SK-N-SH (cell line): ENCODE measurements at regions not wholly inside any gene's neighbourhood (a gene's known extent, or its start where the extent isn't known, plus 50 kb on each side); places are given as distances from the start of the nearest gene placed in this dataset.

ENCODE experiments used
- CTCF ChIP-seq: fragments of 200-600 bp; sonication (generic); IDR thresholded peaks from 2 replicates; pipeline ENCODE4 v1.6.1; 2017; ENCODE audit warnings: antibody characterized with exemption, mild to moderate bottlenecking, moderate library complexity
- EP300 ChIP-seq, 2 experiments: IDR thresholded peaks; 2 replicates each; pipeline versions ENCODE4 v1.4.0 to v1.6.1; 2012; ENCODE audit warnings: borderline replicate concordance in 1 of 2, low read depth in 1 of 2, low read length in 1 of 2
- EZH2phosphoT487 ChIP-seq: fragments of 200-600 bp; sonication (generic); IDR thresholded peaks from 2 replicates; pipeline ENCODE4 v1.6.1; 2017; ENCODE audit warnings: low read depth, mixed run types, mild to moderate bottlenecking, antibody characterized with exemption, moderate library complexity, borderline replicate concordance
- FOXJ3 ChIP-seq: sonication (generic); formaldehyde crosslinking; IDR thresholded peaks from 2 replicates; pipeline ENCODE4 v1.5.1; 2020; ENCODE audit warnings: mild to moderate bottlenecking, missing genetic modification reagents
- FOXM1 ChIP-seq: IDR thresholded peaks from 2 replicates; pipeline ENCODE4 v1.4.0; 2012; ENCODE audit warnings: low read depth, mild to moderate bottlenecking
- MAX ChIP-seq: IDR thresholded peaks from 2 replicates; pipeline ENCODE4 v1.4.0; 2012; ENCODE audit warnings: low read depth
- PBX3 ChIP-seq: IDR thresholded peaks from 2 replicates; pipeline ENCODE4; 2012
- POLR2AphosphoS5 ChIP-seq: IDR thresholded peaks from 2 replicates; pipeline ENCODE4 v1.6.1; 2012; ENCODE audit warnings: low read depth, low read length
- SMC3 ChIP-seq: IDR thresholded peaks from 2 replicates; pipeline ENCODE4 v1.6.1; 2012; ENCODE audit warnings: low read depth, low read length, improper control_type of control experiment
- TEAD4 ChIP-seq: IDR thresholded peaks from 2 replicates; pipeline ENCODE4 v1.4.0; 2012; ENCODE audit warnings: mild to moderate bottlenecking, borderline replicate concordance; ENCODE audit not compliant: insufficient read depth
- USF1 ChIP-seq: IDR thresholded peaks from 2 replicates; pipeline ENCODE4 v1.4.0; 2012; ENCODE audit warnings: low read depth, borderline replicate concordance
- YY1 ChIP-seq: IDR thresholded peaks from 2 replicates; pipeline ENCODE4 v1.4.0; 2012; ENCODE audit warnings: low read depth, mild to moderate bottlenecking

GRCh38 chr2:182585430-182585829 lies 130.6 kb upstream of the DNAJC10 start:
- TF ChIP-seq USF1: no peak
- no peak for TF ChIP-seq POLR2AphosphoS5
- TF ChIP-seq EP300 (IDR thresholded peaks at IDR 0.05; ENCODE audit: borderline replicate concordance in 1 of 2, low read depth in 1 of 2, low read length in 1 of 2): no peak
- no peak for TF ChIP-seq FOXM1
- TF ChIP-seq YY1: no peak
- TF ChIP-seq CTCF: no peak
- no peak for TF ChIP-seq SMC3
- TF ChIP-seq EZH2phosphoT487: no peak
- TF ChIP-seq FOXJ3: no peak
- no peak for TF ChIP-seq MAX
- TF ChIP-seq TEAD4: no peak
- no peak for TF ChIP-seq PBX3
